Ramos (cell line): ENCODE measurements at regions not wholly inside any gene's neighbourhood (a gene's known extent, or its start where the extent isn't known, plus 50 kb on each side); places are given as distances from the start of the nearest gene placed in this dataset.

ENCODE experiments used
- in situ Hi-C: fragments of 300-500 bp; cut with MboI; formaldehyde crosslinking; loops from one replicate; pipeline ENCODE4 v1.14.3; 2022; ENCODE audit warnings: low sequenced_read_pairs; ENCODE audit not compliant: unreplicated experiment

DNA sequence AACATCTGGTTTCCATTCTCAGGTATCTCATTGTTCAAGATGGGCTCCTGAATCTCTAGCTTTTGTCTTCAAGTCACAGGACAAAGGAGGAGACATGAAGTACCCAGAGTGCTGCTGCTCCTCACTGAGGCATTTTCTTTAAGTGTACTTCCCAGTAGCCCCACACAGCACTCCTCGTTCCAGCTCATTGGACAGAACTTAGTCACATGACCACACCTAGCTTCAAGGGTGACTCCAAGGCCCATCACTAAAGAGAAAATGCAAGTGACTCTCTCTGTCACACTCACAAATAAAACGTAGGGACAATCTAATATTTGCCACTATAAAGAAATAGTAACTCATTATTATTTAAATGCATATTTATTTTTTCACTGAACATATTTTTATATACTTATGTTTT is 58.3 kb upstream of the NEUROD6 start:
- in situ Hi-C loops, result no loop called here

DNA sequence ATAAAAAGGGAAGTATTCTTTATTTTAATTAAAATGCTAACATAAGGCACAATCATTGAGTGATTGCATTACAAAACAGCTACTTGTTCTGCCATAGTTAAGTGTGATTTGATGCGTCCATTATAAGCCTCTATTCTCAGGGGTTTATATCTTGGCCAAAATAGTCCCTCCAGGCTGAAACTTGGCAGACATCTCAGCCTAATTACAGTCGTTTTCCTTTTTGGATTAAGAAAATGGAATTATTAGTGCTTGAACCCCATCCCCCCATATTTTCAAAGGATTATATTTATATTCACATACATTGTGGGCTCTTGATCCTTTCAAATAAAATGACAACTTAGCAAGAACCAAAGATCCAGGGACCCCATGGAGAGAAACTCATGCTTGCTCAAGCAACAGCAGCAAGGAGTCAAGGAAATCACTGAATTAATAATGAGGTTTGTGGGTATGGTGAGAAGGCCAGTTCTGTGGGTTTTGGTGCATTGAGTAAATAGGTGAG is 66.7 kb upstream of the NEUROD6 start:
- in situ Hi-C loops, result no loop called here

DNA sequence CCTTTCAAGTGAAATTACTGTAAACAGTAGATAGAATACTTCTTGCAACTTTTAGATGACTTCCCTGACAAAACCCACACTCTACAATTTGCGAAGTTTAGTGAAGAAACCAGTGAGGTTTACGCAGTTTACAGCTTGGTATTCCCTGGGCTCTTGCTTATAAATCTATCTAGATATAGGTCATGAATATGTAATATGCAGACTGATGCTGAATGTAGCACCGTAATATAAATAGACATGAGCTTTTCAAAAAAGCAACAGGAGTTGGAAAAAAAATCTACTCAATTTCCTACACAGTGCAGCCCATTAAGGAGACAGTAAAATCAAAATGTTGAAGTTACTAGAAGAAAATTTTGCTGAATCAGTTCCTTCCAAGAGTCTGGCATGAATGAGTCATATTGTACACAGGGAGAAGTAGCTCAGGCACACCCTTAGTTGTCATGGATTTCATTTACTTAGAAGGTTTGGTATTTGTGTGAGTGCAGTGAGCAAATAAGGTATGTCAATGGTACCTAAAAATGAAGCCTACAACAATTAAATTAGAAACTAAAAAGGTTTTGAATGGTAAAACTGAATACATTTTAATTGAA is 67.7 kb upstream of the NEUROD6 start:
- in situ Hi-C loops, result no loop called here

DNA sequence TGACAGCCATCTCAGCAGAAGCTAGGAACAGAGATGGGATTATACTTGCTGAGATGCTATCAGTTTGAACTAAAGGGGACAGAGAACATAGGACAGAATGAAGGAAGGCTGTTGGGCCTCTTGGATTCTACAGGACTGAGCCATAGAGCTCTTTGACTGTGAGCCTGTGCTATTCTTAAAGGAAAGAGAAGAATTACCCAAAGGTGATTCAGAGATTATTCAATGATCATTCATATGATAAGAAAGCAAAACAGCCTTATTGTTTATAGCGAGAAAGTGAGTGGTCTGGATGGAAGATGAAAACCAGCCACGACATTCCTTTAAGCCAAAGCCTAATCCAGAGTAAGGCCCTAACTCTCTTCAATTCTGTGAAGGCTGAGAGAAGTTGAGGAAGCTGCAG is 69.7 kb upstream of the NEUROD6 start:
- in situ Hi-C loops, result no loop called here

DNA sequence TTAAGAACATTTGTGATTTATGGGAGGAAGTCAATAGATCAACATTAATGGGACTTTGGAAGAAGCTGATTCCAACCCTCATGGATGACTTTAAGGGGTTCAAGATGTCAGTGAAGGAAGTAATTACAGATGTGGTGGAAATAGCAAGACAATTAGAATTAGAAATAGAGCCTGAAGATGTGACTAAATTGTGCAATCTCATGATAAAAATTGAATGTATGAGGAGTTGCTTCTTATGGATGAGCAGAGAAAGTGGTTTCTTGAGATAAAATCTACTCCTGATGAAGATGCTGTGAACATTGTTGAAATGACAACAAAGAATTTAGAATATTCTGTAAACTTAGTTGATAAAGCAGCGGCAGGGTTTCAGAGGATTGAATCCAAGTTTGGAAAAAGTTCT is 70.9 kb upstream of the NEUROD6 start:
- in situ Hi-C loops, result no loop called here

DNA sequence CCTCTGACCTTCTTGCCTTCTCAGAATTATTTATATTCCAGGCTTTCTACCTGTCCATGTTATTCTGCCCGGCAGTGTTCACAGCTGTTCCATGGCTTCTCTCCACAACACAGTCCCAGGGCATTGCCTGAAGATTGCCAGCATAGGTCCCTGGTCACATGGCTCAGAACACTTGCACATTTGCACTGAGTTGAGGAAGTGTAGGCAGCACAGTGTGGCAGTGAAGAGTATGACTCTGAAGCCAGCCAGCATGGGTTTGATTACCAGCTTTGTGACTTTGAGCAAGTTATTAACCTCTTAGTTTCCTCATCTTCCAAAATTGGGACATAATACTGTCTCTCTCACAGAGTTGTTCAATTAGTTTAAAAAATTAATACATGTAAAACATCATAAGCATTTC is 73.2 kb upstream of the NEUROD6 start:
- in situ Hi-C loops, result no loop called here

DNA sequence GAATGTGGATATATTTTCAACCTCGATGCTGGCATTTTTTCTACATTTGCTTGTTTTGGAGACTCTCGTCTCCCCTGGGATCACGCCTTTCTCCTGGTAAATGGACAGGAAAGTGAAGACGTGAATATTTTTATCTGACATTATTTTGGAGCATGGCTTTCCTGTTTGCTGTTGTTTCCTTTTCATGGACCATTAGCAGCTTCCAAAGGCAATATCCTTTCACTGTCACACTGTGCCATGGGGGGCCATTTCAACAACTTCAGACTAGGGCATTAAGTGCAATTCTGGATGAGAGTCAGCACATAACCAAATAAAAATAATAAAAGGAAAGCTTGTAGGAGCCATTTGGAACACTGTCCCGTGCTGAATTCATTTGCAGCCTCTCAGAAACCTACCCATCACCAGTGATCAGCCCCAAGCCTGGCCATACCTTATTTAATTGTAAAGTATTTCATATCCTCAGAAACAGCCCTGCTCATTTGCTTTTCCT is 75.9 kb upstream of the NEUROD6 start:
- in situ Hi-C loops, result no loop called here

DNA sequence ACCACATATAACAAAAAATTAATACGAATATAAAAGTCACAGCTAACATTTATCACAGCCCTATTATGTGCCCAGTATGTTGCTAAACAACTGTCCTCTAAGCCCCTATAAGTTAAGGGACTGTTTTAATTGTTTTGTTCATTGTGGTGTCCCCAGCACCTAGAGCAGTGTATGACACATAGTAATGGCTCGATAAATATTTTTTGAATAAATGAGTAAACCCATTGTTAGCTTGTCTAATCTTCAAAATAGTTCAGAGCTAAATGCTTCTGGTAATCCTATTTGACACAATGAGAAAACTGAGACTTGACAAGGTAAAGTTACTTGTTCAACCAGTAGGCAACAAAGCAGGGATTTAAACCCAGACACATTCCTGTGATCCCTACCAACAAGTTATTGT is 78.4 kb upstream of the NEUROD6 start:
- in situ Hi-C loops, result no loop called here

DNA sequence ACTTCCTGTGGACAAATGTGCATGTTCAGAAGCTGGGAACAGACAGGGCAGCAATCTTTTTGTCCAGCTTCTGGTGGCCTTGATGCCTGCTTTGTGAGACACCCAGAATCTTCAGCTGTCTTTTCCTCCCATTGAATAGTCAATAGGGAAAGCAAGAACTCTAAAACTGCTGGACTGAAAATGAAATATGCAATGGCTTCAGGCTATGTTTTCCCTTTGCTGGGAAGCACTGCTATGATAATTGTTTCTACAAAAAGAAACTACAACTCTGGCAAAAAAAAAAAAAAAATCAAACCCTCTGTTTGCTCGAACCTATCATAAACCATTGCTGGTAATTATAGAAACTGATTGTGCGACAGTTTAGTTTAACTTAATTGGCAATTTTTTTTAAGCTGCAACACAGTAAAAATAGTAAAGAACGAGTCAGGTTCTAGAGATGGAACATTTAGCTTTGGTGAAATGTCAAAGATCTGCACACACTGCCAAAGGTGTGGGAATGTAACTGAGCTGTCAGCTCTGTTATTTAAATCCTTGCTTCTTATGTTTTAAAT is 79.1 kb upstream of the NEUROD6 start:
- in situ Hi-C loops, result no loop called here

DNA sequence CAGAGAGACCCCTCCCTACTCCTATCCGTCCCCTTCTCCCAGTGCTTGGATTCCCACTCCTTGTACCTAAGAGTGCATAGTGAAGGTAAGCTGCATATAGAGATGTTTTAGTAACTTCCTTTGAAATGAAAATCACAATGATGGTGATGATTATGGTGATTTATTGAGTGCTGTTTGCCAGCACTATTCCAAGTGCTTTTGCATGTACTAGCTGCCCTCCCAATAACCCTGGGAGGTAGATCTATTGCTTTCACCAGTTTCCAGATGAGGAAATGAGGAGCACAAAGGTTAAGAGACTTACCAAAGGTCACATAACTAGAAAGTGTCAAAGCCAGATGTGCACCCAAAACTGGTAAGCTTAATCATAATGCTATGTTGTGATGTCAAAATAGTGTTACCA is 80.4 kb upstream of the NEUROD6 start:
- in situ Hi-C loops, result no loop called here

DNA sequence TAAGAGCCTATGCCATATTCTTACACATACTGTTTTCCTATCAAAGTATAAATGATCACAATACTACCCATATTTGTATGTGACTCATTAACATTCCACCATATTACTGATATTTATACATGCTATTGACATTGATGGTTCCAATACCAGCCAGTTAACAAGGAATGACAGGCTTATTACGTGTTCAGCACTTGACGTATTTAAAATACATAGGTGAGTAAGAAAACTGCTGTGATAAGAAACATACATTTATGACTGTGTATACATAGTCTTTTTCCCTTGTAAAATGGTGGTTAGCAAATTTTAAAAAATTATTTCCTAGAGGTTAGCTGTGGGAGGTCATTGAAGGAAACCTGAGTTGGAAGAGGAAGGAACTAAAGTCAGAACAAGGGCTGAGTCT is 81.1 kb upstream of the NEUROD6 start:
- in situ Hi-C loops, result no loop called here

DNA sequence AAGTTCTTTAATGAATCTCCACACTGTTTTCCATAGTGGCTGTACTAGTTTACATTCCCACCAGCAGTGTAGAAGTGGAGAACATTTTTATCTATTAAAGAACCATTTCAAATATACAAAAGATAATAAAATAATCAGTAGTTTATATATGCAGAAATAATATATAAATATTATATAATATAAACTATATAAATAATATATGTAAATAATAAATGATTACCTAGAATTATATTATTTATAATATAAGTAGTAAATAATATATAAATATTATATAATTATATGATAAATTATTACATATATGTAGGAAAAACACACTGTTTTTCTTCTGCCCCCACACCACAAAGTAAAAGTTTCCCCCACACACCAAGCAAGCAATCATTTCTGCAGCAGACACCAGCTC is 83.5 kb upstream of the NEUROD6 start:
- in situ Hi-C loops, result no loop called here

DNA sequence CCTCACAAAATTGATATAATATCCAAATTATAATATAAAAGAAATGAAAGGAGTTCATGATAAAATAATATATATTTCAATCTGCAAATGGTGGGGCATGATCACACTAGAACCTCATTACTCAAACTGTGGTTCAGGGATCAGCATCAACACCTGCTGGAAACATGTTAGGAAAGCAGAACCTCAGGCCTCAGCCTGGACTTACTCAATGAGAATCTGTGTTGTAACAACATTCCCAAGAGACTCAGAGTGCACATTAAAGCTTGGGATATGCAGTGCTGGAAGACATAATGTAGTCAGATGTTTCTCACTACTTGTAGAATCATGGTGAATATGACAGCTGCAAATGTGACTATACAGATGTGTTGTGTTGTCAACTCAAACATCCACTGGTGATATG is 81.7 kb upstream of the ITPRID1 start:
- in situ Hi-C loops, result no loop called here

DNA sequence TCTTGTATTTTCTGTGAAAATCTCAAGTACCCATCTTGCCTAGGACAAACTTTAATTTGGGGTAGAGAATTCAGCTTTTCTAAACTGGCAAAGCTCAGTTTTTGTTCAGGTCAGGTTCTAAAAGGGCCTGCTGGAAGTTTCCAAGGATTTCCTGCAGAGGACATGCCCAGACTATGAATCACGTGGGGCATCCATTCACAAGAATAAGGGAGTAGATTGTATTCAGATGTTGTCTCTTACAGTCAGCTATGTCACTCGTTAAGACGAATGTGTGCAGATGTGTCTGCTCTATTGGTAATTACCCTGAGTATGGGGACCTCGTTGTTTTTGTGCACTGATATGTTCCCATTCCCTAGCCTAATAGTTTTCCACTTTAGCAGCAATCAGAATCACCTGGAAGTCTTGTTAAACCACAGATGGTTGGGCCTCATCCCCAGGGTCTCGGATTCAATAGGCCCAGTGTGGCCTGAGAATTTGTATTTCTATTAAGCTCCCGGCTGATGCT is 81.0 kb upstream of the ITPRID1 start:
- in situ Hi-C loops, result no loop called here

DNA sequence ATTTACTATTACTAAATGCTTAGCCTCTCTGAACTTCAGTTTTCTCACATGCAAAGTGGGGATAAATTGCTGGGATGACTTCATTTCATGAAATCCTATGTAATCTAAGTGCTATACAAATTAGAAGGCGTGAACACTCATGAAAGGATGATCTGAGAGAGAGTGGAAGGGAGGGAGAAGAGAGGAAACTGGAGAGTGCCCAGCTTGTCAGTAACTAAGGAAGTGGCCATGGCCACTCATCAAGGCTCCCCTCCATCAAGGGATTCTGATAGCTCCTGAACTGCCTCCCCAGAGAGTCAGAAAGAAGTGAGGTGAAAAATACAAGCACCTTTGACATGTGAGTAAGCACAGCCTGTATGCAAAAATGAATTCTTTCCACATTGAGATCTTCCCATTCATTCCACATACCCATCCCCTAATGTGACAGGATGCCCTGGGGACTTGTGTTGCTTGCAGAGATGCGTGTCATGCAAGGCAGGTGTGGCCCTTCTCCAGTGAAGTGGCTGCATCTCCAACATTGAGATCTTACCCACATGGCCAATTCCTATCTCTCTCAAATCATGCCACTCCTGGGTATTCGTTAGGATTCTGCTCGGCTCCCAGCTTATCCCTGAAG is 76.5 kb upstream of the ITPRID1 start:
- in situ Hi-C loops, result no loop called here

DNA sequence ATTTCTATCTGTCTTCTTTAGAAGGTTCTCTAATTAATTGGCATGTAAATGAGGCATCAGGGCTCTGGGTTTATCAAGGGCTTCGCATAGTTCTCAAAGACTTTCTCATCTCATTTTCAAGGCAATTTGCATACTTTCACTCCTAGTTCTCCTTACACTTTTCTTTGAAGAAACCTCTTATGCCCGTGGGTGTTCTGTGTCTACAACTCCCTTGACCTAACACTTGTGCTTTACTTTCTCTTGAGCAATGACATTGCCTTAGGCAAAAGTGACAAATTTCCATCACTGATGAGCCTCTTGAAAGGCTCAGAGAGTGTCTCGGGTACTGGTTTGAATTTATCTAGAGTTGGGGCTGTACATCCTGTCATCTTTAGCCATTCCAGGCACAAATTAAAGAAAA is 74.7 kb upstream of the ITPRID1 start:
- in situ Hi-C loops, result no loop called here

DNA sequence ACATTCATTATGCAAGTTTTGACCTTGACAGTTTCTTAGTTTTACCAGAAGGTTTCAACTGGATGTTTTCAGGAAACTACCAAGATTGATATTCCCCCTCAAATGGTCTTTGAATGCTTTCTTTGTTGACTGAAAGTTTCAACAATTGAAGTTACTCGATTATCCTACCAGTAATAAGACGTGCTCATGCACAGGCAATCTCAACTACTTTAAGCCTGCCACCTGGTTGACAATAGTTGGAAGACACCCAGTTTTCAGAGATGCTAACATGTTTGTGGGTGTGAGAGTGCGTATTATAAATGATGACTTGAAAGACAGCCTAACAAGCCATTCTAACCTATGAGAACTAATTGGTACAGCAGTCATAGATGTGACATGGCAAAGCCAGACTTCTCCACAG is 73.4 kb upstream of the ITPRID1 start:
- in situ Hi-C loops, result loop anchor here (10.0 kb wide), 1 partner anchor 294 kb away; no protein-coding TSS in a partner anchor

DNA sequence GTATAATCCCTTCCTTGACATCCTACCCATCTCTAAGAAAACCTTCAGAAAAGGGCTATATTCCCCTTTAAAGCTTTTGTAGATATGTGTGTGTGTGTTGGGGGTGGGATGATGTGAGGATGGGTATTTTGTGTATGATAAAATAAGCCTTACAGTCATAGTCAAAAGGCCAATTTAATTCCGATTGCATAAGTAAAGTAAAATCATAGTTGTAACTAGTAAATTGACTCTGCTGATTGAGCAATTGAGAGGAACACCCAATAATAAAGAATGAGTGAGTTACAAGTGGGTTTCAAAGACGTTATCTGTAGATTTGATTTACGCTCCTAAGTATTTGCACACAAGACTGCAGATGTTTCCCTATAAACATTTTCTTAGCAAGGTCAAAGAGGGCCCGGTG is 71.3 kb upstream of the ITPRID1 start:
- in situ Hi-C loops, result loop anchor here (10.0 kb wide), 1 partner anchor 292 kb away; no protein-coding TSS in a partner anchor

DNA sequence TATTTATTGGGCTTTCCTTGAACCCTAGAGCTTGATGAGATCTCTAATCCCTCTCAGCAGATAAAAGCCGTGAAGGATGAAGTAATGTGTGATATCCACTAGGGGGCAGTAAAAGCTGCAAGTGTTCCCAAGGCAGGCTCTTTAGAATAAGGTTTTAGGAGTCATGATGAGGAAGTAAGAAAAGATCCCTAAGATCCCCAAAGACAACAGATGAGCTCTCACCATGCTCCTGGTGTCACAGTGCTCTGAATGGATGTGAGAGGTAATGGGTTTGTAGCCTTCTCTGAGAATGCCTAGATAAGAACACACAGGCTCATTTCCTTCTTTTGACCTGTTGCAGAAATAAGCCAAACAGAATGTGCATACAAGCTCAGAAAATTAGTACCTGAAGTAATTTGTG is 70.4 kb upstream of the ITPRID1 start:
- in situ Hi-C loops, result loop anchor here (10.0 kb wide), 1 partner anchor 291 kb away; no protein-coding TSS in a partner anchor

DNA sequence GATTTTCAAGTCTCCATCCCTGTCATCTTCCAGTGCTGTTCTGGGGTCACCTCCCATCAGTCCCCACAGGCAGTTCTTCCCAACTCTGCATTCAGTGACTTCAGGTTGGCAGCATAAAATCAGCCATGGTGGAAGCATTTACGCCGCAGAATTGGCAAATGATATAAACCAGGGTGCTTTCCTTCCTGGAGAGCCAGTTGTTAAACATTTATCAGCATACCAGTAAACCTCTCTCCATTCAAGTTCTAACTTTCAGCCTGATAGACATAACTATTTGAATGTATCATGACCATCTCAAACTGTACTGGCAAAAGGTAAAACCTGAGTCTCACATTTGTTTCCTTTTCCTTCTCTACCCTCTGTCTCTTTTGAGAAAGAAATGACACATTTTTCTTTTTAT is 69.7 kb upstream of the ITPRID1 start:
- in situ Hi-C loops, result loop anchor here (10.0 kb wide), 1 partner anchor 291 kb away; no protein-coding TSS in a partner anchor

DNA sequence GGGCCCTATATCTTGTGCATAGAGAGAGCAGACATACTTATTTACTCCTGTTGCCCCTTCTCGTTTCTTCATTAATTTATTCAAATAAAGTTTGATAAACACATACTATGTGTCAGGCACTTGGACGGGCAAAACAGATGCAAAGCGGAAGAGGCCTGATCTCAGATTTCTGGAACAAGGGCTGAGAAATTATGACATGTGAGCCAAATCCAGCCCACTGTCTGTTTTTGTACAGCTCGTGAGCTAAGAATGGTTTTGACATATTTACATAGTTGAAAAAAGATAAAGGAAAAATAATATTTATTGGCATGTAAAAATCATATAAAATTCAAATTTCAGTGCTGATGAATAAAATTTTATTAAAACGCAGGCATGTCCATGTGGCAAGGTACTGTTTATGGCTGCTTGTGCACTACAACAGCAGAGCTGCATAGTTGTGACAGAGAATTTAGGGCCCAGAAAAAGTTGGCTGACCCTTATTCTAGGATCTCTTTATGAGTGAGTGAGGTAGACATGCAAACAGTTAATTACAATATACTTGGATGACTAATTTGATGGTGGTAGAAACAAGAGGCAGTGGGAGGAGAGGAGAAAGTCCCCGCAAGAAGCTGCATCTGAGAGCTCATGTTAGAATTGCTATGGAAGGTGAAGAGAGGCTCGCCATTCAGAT is 68.1 kb upstream of the ITPRID1 start:
- in situ Hi-C loops, result loop anchor here (10.0 kb wide), 1 partner anchor 289 kb away; no protein-coding TSS in a partner anchor
